Astrocyte of the cerebellum (primary cell): ENCODE measurements at regions not wholly inside any gene's neighbourhood (a gene's known extent, or its start where the extent isn't known, plus 50 kb on each side); places are given as distances from the start of the nearest gene placed in this dataset.

Experiments used
- DNase-seq: peaks from one replicate; pipeline ENCODE4 v3.0.0-alpha.2; 2011; ENCODE audit warnings: low read depth
- H3K4me3 ChIP-seq: 2 replicates; pipeline ENCODE4 v1.5.1; 2011; ENCODE audit warnings: mild to moderate bottlenecking, low read depth, low read length, moderate library complexity
- CTCF ChIP-seq: IDR thresholded peaks from 2 replicates; pipeline ENCODE4 v1.5.1; 2012; ENCODE audit warnings: low read length, low read depth, moderate library complexity, mild to moderate bottlenecking; ENCODE audit errors: missing control alignments
- in situ Hi-C: cut with HindIII; loops from 2 replicates; pipeline ENCODE4 v1.10.0; 2017; ENCODE audit warnings: low sequenced_read_pairs

- no peak overlapping the region for H3K4me3 ChIP-seq
- in situ Hi-C loops = no loop called here
- TF ChIP-seq CTCF = peak; percentile 16
- no peak for DNase-seq
These were observed 751.2 kb downstream of the JRKL start for GRCh38 chr11:97140885-97141494.

- no peak for TF ChIP-seq CTCF
These were observed 753.6 kb downstream of the JRKL start for GRCh38 chr11:97143463-97143862.

GRCh38 chr11:97149741-97150140 lies 759.9 kb downstream of the JRKL start:
- in situ Hi-C loops = no loop called here
- DNase-seq = no peak
- H3K4me3 ChIP-seq = no peak overlapping the region
- TF ChIP-seq CTCF = no peak

More at GRCh38 chr11:97143463-97143862, 753.6 kb downstream of the JRKL start:
- no peak overlapping the region for H3K4me3 ChIP-seq
- in situ Hi-C loops = no loop called here
- DNase-seq = no peak

GRCh38 chr11:97157221-97157740 lies 767.5 kb downstream of the JRKL start:
- H3K4me3 ChIP-seq = no peak overlapping the region
- in situ Hi-C loops = no loop called here
- TF ChIP-seq CTCF = no peak
- no peak for DNase-seq

GRCh38 chr11:97158243-97158642 lies 768.4 kb downstream of the JRKL start:
- H3K4me3 ChIP-seq = no peak overlapping the region
- TF ChIP-seq CTCF = no peak
- in situ Hi-C loops = no loop called here
- no peak for DNase-seq

- in situ Hi-C loops = no loop called here
- TF ChIP-seq CTCF = no peak
- no peak for DNase-seq
- no peak overlapping the region for H3K4me3 ChIP-seq
These were observed 773.9 kb downstream of the JRKL start for GRCh38 chr11:97163631-97164191.
